ENCODE measurements at regions not wholly inside any gene's neighbourhood (a gene's known extent, or its start where the extent isn't known, plus 50 kb on each side); places are given as distances from the start of the nearest gene placed in this dataset.
"Not testable (repeated sequence)": the region's sequence is repeated elsewhere in the genome, so short reads cannot be mapped to it uniquely, and the experiment has no call there.

DNA sequence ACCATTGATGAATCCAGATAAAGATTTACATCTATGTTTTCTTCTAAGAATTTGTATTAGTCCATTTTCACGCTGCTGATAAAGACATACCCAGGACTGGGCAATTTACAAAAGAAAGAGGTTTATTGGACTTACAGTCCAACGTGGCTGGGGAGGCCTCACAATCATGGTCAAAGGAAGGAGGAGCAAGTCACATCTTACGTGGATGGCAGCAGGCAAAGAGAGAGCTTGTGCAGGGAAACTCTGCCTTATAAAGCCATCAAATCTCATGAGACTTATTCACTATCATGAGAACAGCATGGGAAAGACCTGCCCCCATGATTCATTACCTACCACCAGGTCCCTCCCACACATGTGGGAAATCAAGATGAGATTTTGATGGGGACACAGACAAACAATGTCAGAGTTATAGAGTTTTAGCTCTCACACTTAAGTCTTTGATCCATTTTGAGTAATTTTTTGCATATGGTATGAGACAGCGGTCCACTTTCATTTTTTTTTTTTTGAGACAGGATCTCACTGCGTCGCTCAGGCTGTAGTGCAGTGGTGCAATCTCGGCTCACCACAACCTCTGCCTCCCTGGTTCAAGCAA is 53.5 kb upstream of the JADE2 start:
- H3K27me3 Mint-ChIP-seq; H3K9me3 Mint-ChIP-seq; H3K4me3 Mint-ChIP-seq; H3K4me1 Mint-ChIP-seq; ATAC-seq (ENCODE audit: low read depth in 2 of 2); DNase-seq; H3K36me3 Mint-ChIP-seq; H3K27ac Mint-ChIP-seq: not testable (repeated sequence)

DNA sequence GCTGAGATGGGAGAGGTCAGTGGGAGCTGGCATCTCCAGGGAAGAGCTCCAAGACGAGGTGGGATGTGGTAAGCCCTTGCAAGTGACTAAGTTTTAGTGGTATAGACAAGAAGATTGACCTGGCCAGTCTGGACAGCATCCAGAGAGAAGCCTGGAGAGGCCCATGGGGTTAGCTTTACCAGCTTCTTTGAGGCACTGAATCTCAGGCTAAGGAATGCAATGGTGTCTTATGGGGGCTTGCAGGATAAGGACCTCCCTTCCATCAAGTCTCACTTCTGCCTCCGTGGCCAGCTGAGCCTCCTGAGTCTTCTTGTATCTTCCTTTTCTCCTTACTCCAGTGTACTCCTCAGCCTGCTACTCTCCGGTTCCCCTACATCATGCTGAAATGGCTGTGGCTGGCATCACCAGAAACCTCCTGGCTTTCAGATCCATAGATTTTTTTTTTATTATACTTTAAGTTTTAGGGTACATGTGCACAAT is 56.5 kb upstream of the JADE2 start:
- H3K27me3 Mint-ChIP-seq: no peaks in the 10 kb centered on the region
- H3K4me1 Mint-ChIP-seq: peaks cover 20 to 33% (median 24%) of the 10 kb centered on the region in 3 donors
- no peak for ATAC-seq (ENCODE audit: low read depth in 2 of 2)
- no peaks in the 10 kb centered on the region for H3K36me3 Mint-ChIP-seq
- no peak for DNase-seq
- H3K4me3 Mint-ChIP-seq: peak overlapping the region in 1 of 8 donors; percentile 47
- H3K9me3 Mint-ChIP-seq: peaks cover 0 to 6% (median 0%) of the 10 kb centered on the region in 7 donors
- no peak overlapping the region for H3K27ac Mint-ChIP-seq

DNA sequence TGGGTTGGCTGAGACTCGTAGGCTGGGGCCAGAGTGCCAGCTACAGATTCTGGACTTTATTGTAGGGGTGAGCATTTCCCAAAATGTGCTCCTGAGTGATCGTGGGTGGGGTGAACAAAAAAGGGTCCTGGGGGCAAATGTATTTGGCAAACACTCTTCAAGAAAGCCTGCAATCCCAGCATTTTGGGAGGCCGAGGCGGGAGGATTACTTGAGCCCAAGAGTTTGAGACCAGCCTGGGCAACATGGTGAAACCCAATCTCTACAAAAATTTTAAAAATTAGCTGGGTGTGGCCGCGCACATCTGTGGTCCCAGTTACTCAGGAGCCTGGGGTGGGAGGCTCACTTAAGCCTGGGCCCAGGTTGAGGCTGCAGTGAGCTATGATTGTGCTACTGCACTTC is 55.5 kb upstream of the CDKN2AIPNL start:
- no peaks in the 10 kb centered on the region for H3K36me3 Mint-ChIP-seq
- no peak for DNase-seq
- H3K27me3 Mint-ChIP-seq: no peaks in the 10 kb centered on the region
- H3K4me1 Mint-ChIP-seq: peaks cover 24 to 39% (median 30%) of the 10 kb centered on the region in 3 donors
- H3K27ac Mint-ChIP-seq: peak overlapping the region in 2 of 6 donors; percentile 73 to 75
- ATAC-seq (ENCODE audit: low read depth in 2 of 2): no peak
- H3K9me3 Mint-ChIP-seq: peaks cover 0 to 4% (median 0%) of the 10 kb centered on the region in 7 donors
- peak overlapping the region in 6 of 8 donors; percentile 56 to 93 (median 80) for H3K4me3 Mint-ChIP-seq

DNA sequence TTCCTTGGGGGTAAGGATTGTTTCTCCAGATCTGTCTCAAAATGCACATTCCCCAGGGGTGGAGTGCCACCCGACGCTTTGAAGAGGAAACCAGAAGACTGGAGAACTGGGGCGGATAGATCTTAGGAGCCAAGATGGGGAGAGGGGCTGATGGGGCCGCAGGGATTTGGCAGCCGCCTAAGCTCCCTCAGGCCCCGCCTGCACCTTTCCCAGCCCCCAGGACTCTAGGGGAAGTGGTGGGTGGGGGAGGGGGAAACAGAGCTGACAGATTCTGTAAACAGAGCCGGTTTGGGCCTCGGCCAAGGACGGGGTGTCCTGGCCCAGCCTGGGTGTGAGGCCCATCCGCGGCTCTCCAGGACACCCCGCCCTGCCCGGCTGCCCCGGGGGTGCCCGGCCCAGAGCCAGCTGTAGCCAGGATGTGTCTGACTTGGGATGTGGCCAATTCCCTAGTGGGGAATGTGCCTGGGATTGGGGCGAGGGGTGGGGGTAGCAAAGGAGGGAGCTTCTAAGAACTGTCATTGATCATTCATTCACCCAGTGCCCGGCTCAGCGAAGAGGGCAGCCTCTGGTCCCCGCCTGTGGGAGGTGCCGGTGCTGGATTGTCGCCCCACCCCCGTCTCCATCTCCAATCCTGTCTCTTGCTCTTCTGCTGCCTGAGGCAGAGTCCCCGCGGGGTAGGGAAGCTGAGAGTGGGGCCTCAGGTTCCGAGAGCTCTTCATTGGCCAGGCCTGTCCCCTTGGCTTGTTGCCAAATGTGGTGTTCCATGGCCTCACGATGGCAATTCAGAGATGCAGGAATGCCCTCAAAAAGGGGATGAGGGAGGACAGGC is 54.8 kb upstream of the CDKN2AIPNL start:
- H3K27me3 Mint-ChIP-seq: no peaks in the 10 kb centered on the region
- H3K27ac Mint-ChIP-seq: peak overlapping the region in 5 of 6 donors; percentile 73 to 89 (median 84)
- H3K4me1 Mint-ChIP-seq: peaks cover 24 to 39% (median 30%) of the 10 kb centered on the region in 3 donors
- H3K9me3 Mint-ChIP-seq: no peaks in the 10 kb centered on the region
- DNase-seq: peak; percentile 37
- no peaks in the 10 kb centered on the region for H3K36me3 Mint-ChIP-seq
- peak overlapping the region; percentile 81 to 93 (median 88) for H3K4me3 Mint-ChIP-seq
- peak; percentile 54 to 60 for ATAC-seq (ENCODE audit: low read depth in 2 of 2)

DNA sequence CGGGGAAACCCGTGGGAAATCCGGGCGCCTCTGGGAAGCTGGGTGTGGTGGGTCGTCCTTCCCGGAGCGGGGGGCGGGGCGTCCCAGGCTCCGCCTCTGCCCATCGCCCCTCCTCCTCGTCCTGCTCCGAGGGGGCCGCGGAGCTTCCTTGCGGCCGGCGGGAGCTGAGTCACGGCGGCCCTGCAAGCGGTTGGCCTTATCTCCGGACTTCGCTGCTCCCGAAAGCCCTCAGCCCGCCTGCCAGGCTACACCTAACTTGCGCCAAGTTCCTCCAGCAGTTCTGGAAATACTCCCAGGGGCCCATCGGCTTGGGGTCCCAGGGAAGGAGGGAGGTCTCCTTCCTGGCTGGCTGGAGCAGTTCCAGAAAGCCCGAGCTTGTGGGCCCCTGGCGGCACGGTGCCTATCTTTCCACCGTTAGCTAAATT is 54.1 kb upstream of the CDKN2AIPNL start:
- Mint-ChIP-seq H3K9me3 (no peaks in the 10 kb centered on the region), H3K4me3 (peak overlapping the region; percentile 81 to 93 (median 88)), H3K4me1 (peaks cover 24 to 39% (median 32%) of the 10 kb centered on the region in 3 donors), H3K36me3 (no peaks in the 10 kb centered on the region), H3K27me3 (no peaks in the 10 kb centered on the region), H3K27ac (peak overlapping the region in 5 of 6 donors; percentile 51 to 89 (median 73))
- ATAC-seq (ENCODE audit: low read depth in 2 of 2) (peak; percentile 57 to 61), DNase-seq (peak; percentile 31)

DNA sequence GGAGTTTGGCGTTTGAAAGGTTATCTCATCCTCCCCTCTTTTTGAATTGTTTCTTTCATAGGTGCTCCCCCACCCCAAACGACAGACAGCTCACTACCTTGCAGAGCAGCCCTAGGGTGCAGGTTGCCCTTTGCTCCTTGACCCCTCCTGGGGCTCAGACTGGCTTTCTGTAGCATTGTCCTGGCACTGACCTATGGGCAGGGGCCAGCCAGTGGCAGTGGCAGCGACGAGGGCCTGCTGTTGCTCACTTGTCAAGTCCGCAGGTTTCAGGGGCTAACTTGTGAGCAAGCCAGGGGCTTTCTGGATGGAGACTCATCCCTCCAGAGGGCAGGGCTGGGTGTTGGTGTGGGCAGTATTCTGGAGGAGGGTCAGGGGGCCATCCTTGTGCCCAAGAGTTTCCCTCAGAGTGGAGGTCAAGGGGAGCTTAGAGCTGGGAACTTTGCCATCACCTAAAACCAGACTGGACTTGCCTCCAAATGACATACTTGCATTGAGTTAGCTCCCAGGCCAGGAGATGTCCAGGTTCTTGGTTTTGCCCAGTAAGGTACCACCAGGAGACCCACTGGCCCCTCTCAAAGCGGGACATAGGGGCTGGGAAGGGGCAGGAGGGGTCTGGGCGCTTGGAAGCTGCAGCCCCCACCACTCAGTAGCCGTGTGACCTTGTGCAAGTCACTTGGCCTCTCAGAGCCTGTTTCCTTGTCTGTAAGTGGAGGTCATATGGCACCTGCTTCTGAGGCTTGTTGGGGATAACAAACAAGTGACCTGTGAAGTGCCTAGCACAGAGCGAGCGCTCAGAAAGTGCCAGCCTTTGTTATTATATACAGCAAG is 53.5 kb upstream of the CDKN2AIPNL start:
- DNase-seq (no peak), ATAC-seq (ENCODE audit: low read depth in 2 of 2) (no peak)
- Mint-ChIP-seq H3K36me3 (no peaks in the 10 kb centered on the region), H3K9me3 (no peaks in the 10 kb centered on the region), H3K27ac (peak overlapping the region in 2 of 6 donors; percentile 51 to 60), H3K4me3 (peak overlapping the region; percentile 81 to 93 (median 88)), H3K27me3 (no peaks in the 10 kb centered on the region), H3K4me1 (peaks cover 24 to 39% (median 34%) of the 10 kb centered on the region in 3 donors)

DNA sequence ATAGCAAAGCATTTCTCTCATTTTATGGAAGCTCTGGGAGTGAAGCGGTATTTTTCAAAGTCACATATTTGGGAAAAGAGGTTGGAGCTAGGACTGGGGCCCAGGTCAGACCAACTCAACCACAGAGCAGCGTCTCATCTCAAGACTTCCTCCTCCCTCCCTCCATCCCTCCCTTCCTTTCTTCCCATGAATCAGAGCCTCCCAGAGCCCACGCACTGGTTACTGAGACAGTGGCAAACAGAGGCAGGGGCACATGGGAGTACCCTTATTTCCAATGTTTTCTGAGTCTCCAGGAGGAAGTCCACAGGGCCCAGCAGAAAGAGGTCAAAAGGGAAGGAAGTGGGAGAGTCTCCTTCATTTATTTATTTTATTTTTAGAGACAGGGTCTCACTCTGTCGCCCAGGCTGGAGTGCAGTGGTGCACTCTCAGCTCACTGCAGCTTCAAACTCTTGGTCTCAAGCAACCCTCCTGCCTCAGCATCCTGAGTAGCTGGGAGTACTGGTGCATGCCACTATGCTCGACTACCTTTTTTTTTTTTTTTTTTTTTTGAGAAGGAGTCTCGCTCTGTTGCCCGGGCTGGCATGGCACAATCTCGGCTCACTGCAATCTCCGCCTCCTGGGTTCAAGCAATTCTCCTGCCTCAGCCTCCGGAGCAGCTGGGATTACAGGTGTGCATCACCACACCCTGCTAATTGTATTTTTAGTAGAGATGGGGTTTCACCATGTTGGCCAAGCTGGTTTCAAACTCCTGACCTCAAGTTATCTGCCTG is 52.5 kb upstream of the CDKN2AIPNL start:
- DNase-seq (no peak), ATAC-seq (ENCODE audit: low read depth in 2 of 2) (peak; percentile 45 to 63)
- no peaks in the 10 kb centered on the region for H3K36me3 Mint-ChIP-seq
- peaks cover 24 to 39% (median 34%) of the 10 kb centered on the region in 3 donors for H3K4me1 Mint-ChIP-seq
- peak overlapping the region in 5 of 6 donors; percentile 4 to 93 (median 79) for H3K27ac Mint-ChIP-seq
- no peaks in the 10 kb centered on the region for H3K9me3 Mint-ChIP-seq
- no peaks in the 10 kb centered on the region for H3K27me3 Mint-ChIP-seq
- H3K4me3 Mint-ChIP-seq: peak overlapping the region in 5 of 8 donors; percentile 18 to 93 (median 38)

DNA sequence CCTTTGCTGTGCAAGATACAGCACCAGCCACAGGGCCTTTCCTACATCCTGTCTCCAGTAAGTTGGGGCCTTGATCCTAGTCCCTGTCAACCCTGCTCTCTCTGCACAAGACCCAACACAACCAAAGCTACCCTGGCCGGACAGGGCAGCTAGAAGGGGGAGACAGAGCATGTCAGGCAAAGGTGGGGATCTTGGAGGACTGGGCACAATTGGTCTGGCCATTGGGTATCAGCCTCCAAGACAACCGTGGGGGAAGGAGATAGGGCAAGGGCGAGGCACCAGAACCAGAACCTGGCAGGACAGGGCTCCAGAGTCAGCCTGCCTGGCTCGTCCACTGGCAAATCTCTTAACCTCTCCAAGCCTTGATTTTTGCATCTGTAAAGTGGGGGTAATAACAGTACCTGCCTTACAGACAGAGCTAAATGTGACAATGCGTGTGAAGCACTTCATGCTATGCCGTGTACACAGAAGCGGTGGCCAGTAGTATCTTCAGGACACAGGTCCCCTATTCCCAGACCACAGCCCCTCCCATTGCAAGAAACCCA is 51.6 kb upstream of the CDKN2AIPNL start:
- Mint-ChIP-seq H3K36me3 (no peaks in the 10 kb centered on the region), H3K27ac (peak overlapping the region in 2 of 6 donors; percentile 47 to 80), H3K9me3 (no peaks in the 10 kb centered on the region), H3K4me3 (peak overlapping the region in 4 of 8 donors; percentile 12 to 38 (median 22)), H3K4me1 (peaks cover 24 to 39% (median 34%) of the 10 kb centered on the region in 3 donors), H3K27me3 (no peaks in the 10 kb centered on the region)
- ATAC-seq (ENCODE audit: low read depth in 2 of 2) (no peak), DNase-seq (no peak)

DNA sequence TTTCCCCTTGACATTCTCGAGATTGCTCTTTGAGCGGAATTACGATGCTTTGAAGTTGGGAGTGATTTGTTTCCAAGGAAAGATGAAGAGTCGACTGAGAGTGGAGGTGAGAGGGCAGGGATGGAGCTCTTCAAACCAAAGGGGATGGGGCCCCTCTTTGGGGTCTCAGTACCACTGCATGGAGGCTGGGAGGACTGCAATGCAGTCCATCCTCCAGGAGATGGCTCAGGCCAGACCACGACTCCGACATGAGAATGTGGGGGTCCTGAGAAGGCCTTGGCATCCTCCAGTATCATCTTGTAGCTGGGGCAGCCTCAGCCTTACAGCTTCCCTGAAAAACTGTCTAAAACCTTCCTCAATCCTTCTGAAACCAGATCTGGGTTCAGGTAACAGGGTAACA is 51.1 kb upstream of the CDKN2AIPNL start:
- ATAC-seq (ENCODE audit: low read depth in 2 of 2): no peak
- H3K4me1 Mint-ChIP-seq: peaks cover 24 to 38% (median 34%) of the 10 kb centered on the region in 3 donors
- no peak overlapping the region for H3K27ac Mint-ChIP-seq
- peak overlapping the region in 2 of 8 donors; percentile 56 to 66 for H3K4me3 Mint-ChIP-seq
- H3K36me3 Mint-ChIP-seq: no peaks in the 10 kb centered on the region
- H3K27me3 Mint-ChIP-seq: no peaks in the 10 kb centered on the region
- no peak for DNase-seq
- no peaks in the 10 kb centered on the region for H3K9me3 Mint-ChIP-seq

DNA sequence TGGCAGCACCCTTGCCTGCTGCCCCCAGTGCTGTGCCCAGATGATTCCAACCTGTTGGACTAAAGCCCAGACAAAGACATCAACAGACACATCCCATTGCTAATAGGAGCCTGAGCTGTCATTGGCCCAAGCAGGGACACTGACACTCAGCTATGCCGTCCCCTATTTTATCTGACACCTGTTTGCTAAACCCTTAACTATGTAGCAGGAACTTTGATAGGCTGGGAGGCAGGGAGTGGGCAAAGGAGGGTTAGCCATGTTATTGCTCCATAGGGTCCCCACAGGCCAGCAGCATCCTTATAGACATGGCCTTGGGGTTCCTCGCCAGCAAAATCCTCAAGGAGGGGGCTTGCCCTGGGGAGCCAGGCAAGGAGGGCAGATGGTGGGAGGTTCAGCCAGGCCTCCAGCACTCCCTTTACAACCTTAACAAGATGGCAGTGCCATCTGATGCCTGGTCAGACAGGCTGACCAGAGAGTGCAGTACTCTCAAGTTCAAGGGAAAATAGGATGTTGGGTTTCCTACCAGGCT is 50.4 kb upstream of the CDKN2AIPNL start:
- Mint-ChIP-seq H3K4me1 (peaks cover 24 to 34% (median 31%) of the 10 kb centered on the region in 3 donors), H3K27me3 (no peaks in the 10 kb centered on the region), H3K27ac (peak overlapping the region in 2 of 6 donors; percentile 12 to 38), H3K4me3 (peak overlapping the region in 1 of 8 donors; percentile 56), H3K9me3 (no peaks in the 10 kb centered on the region), H3K36me3 (no peaks in the 10 kb centered on the region)
- no peak for ATAC-seq (ENCODE audit: low read depth in 2 of 2)
- DNase-seq: no peak
